GM10248 (cell line): ENCODE measurements at regions not wholly inside any gene's neighbourhood (a gene's known extent, or its start where the extent isn't known, plus 50 kb on each side); places are given as distances from the start of the nearest gene placed in this dataset.

Source experiments
- CTCF ChIA-PET: fragments of 300-600 bp; sonication (Branson Sonifier 250); formaldehyde crosslinking; extraction: SDS; loops from one replicate; lab custom pipeline; 2021; ENCODE audit warnings: antibody characterized with exemption; lab: Yijun Ruan, JAX
- POLR2A ChIA-PET: fragments of 350-650 bp; sonication (Branson Sonifier 250); formaldehyde crosslinking; extraction: SDS; loops from one replicate; lab custom pipeline; 2020; ENCODE audit warnings: antibody characterized with exemption; lab: Yijun Ruan, JAX
- DNase-seq: peaks from one replicate; pipeline ENCODE4 v3.0.0; 2012; ENCODE audit errors: extremely low spot score
- TF ChIP-seq, protein P1 (sequence below): IDR thresholded peaks from 2 replicates; pipeline ENCODE4 v1.5.1; 2012; ENCODE audit warnings: mild to moderate bottlenecking, low read depth; ENCODE audit errors: extremely low read depth, missing control alignments, control extremely low read depth

DNA sequence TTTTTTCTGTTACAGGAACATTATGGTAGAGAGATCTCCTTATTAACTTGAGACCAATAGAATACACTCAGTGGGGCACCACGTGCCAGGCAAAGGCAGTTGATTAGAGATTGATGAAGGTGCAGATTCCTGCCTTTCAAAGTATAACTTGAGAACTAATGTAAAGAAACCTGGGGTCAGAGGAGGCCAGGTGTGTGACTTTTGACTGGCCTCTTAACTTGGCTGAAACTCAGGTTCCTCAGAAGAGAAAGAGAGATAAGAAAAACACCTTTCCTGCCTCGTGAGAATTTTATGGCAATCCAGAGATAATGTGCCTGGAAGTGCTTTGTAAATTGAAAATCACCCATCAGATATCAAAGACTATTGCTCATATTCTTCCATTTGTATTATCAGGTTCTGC is 110.7 kb upstream of the GZMB start:
- DNase-seq, result no peak
- ChIA-PET POLR2A (no interaction called here), CTCF (no interaction called here)

DNA sequence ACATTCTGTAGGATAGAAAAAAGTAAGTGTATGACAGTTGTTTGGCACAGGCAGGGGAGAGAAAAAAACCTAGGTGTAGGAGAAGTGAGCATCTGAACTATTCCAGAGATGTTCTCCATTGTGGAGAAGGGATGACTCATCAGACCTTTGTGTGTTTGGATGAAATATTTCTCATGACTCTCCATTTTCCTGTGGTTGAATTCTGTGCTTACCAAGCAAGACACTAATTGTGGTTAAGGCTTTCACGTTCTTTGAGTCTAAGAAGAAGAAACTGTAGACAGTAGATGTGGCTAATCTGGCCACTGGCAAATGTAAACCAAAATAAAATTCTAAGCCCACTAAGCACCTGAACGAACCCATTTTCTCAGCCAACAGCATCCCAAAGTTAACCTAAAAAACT is 107.9 kb upstream of the GZMB start:
- TF ChIP-seq, protein P1, sequence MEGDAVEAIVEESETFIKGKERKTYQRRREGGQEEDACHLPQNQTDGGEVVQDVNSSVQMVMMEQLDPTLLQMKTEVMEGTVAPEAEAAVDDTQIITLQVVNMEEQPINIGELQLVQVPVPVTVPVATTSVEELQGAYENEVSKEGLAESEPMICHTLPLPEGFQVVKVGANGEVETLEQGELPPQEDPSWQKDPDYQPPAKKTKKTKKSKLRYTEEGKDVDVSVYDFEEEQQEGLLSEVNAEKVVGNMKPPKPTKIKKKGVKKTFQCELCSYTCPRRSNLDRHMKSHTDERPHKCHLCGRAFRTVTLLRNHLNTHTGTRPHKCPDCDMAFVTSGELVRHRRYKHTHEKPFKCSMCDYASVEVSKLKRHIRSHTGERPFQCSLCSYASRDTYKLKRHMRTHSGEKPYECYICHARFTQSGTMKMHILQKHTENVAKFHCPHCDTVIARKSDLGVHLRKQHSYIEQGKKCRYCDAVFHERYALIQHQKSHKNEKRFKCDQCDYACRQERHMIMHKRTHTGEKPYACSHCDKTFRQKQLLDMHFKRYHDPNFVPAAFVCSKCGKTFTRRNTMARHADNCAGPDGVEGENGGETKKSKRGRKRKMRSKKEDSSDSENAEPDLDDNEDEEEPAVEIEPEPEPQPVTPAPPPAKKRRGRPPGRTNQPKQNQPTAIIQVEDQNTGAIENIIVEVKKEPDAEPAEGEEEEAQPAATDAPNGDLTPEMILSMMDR, result no peak
- CTCF ChIA-PET, result no interaction called here
- POLR2A ChIA-PET, result no interaction called here
- no peak for DNase-seq

More for the DNA sequence above, 110.7 kb upstream of the GZMB start:
- TF ChIP-seq, protein P1, result no peak

DNA sequence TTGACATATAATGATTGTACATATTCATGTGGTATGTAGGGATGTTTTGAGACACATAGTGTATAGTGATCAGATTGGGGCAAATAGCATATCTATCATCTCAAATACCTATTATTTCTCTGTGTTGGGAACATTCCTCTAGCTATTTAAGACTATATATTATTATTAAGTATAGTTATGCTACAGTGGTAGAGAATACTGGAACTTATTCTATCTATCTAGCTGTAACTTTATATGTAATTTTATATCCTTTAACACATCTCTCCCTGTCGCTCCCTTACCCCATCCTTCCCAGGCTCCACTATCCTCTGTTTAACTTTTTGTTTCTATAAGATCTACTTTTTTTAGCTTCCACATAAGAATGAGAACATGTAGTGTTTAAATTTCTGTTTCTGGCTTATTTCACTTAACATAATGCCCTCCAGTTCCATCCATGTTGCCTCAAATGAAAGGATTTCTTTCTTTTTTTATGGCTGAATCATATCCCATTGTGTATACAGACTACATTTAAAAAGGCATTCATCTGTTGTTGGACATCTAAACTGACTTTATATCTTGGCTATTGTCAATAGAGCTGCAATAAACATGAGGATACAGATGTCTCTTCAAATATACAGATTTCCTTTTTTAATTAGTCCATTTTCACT is 102.1 kb upstream of the GZMB start:
- ChIA-PET POLR2A (no interaction called here), CTCF (interaction anchor here (1.3 to 1.9 kb wide), 4 partner anchors 12 to 130 kb away, joined by 3 to 7 read pairs (median 4); no protein-coding TSS in a partner anchor)
- no peak for DNase-seq
- TF ChIP-seq, protein P1, result no peak

DNA sequence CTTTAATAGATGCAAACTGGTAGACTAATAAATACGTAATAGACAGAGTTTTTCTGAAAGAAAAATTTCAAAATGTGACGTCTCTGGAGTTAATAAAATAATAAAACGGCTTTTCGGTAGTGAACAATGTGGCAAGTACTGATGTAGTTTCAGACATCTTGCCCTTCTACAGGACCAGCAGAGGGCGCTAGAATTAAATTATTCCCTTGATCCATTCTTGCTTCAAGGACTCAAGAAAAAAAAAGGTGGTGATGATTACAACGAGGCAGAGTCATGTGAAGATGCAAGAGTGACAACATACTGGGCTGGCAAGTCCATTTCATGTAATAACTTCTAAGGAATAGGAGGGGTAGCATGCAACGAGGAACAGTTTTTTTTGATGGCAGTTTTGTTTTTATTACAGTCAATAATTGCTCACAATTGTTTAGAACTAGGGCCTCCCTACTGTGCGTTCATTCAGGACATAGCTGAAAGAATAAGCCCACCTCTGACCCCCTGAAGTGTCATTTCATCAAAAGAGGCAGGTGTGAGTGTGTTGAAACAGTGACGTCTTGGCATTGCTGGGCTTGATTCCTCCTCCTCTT is 101.0 kb upstream of the GZMB start:
- POLR2A ChIA-PET, result no interaction called here
- CTCF ChIA-PET, result interaction anchor here (1.0 to 2.8 kb wide), 6 partner anchors 11 to 399 kb away, joined by 3 to 8 read pairs (median 4); no protein-coding TSS in a partner anchor
- TF ChIP-seq, protein P1, result peak; percentile 60
- no peak for DNase-seq

DNA sequence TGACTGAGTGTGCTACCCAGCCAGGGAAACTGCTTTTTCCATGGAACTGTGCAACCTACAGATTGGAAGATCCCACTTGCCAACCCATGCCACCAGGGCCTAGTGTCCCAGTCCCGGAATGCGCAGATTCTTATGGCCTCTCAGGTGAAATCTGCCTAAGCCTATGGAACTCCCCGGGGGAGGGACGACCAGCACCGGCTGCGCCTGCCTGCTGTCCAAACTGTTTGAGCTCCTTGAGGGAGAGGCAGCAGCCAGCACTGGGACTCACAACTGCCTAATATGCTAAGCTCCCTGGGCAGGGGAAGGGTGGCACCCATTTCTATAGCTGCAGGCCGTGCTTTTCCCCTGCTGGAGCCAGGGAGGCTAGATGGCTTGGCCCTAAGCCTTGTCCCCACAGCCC is 92.5 kb upstream of the GZMB start:
- TF ChIP-seq, protein P1, result no peak
- ChIA-PET POLR2A (no interaction called here), CTCF (interaction anchor here (4.0 kb wide), 1 partner anchor 16 kb away, joined by 33 read pairs; no protein-coding TSS in a partner anchor)
- DNase-seq, result no peak

DNA sequence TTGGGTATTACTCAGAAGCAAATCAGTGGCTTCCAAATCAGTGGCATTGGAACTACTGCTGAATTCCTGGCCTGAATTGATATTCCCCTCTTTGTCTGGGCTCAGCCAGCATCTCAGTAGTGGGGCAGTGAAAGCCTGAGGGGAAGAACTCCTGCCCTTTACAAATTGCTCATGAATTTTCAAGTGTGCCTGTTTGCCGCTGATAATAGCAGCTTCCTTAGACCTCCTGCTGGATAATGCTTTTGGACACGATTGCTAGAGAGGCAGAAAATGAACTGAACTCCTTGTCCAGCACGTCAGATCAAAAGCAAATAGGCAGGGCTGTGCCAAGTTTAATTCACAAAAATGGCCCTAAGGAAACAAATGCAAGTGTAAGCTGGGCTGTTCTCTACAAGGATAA is 91.3 kb upstream of the GZMB start:
- CTCF ChIA-PET, result interaction anchor here (2.2 to 4.0 kb wide), 2 partner anchors 8 to 15 kb away, joined by 8 to 33 read pairs; no protein-coding TSS in a partner anchor
- TF ChIP-seq, protein P1, result no peak
- POLR2A ChIA-PET, result no interaction called here
- DNase-seq, result no peak
